ENCODE measurements at regions not wholly inside any gene's neighbourhood (a gene's known extent, or its start where the extent isn't known, plus 50 kb on each side); places are given as distances from the start of the nearest gene placed in this dataset.

GRCh38 chr11:19625438-19625837 is 87.2 kb upstream of the NAV2 start:
- TF ChIP-seq POLR2AphosphoS5 (IDR thresholded peaks at IDR 0.05; ENCODE audit: borderline replicate concordance, low read depth, low read length) (no peak), EZH2 (IDR thresholded peaks at IDR 0.05) (no peak), FOXP2 (optimal IDR thresholded peaks at IDR 0.05; ENCODE audit: control extremely low read depth, extremely low read length, insufficient read depth) (no peak)
